GM21825 (cell line): ENCODE measurements at regions not wholly inside any gene's neighbourhood (a gene's known extent, or its start where the extent isn't known, plus 50 kb on each side); places are given as distances from the start of the nearest gene placed in this dataset.
"Not testable (repeated sequence)": the region's sequence is repeated elsewhere in the genome, so short reads cannot be mapped to it uniquely, and the experiment has no call there.

Experiments
- ATAC-seq: cut with Tn5 transposase; IDR thresholded peaks from one replicate; pipeline ENCODE4 v1.9.1; 2021; ENCODE audit warnings: mild to moderate bottlenecking, moderate library complexity; ENCODE audit not compliant: unreplicated experiment

DNA sequence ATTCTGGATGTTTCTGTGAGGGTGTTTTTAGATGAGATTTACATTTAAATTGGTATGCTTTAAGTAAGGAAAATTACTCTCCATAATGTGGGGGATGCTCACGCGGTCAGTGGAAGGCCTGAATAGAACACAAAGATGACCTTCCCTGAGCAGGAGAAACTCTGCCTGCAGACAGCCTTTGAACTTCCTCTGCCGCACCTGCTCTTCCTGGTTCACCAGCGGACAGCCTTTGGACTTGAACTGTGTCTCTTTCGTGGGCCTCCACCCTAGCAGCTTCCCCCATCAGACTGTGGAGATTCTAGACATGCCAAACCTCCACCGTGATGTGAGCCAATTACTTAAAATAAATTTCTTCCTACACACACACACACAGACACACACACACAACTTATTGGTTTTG lies 210.7 kb downstream of the EFCAB11 start:
- no peak for ATAC-seq

DNA sequence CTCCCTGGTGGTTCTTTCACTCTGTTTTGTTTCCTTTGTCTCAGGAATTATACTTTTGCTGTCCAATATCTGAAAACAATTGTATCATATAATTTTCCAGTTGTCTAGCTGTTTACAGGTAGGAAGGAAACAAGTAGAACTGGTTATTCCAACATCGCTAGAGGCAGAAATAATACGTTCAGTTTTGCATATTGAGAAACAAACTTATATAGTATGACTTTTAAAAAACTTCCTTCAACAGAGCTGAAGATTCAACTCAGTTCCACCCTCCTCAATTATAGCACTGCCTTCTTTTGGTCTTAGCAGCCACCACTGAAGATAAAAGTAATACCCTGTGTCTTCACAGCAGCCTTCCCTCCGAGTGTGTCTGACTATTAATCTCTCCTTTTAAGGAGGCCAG lies 214.3 kb downstream of the EFCAB11 start:
- no peak for ATAC-seq

DNA sequence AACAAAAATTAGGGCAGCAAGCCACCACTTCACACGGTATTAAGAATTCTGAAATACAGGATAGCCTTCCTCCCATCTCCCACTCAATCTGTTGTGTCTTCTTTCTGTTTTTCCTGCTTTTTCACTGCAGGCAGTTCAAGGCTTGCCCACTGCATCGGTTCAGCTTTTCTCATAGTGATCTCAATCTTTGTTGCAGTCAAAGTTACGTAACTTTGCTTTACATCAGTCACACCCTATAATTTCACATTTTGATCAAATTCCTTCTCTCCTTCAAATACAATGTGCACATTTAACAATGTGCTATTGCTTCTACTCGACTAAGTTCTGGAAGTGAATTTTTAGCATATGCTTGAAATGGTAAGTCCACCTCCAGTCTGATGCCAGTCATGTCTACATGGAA lies 217.6 kb downstream of the EFCAB11 start:
- ATAC-seq, result no peak

DNA sequence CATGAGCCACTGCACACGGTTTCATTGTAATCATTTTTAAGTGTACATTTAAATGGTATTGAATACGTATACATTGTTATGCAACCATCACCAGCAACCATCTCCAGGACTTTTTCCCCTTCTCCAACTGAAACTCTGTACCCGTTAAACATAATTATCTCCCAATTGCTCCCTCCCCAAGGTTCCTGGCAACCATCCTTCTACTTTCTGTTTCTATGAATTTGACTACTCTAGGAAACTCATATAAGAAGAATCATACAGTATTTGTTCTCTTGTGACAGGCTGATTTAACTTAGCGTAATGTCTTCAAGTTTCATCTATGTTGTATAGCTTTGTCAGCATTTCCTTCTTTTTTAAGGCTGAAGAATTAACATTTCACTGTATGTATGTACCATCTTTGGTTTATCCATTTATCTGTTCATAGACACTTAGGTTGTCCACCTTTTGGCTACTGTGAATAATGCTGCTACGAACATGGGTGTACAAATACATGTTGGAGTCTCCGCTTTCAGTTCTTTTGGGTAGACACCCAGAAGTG lies 223.1 kb downstream of the EFCAB11 start:
- no peak for ATAC-seq

DNA sequence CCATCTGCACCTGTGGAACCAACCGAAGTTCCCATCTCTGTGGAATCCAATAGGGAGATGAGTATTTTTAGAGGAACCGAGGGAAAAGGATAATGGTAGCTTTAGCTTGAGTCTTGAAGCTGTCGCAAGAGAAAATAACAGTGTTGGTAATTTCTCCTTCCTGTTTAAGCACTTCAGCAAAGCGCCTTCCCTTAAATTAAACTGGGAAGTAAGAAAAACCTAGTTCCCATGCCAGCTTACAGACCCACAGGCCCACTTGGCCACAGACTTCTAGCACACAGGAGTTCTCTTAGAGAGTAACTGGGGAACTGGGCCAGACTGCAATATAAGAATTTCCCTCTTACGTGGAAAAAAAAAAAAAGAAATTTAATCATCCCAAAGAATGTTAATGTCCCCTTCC lies 223.8 kb downstream of the EFCAB11 start:
- ATAC-seq, result no peak

DNA sequence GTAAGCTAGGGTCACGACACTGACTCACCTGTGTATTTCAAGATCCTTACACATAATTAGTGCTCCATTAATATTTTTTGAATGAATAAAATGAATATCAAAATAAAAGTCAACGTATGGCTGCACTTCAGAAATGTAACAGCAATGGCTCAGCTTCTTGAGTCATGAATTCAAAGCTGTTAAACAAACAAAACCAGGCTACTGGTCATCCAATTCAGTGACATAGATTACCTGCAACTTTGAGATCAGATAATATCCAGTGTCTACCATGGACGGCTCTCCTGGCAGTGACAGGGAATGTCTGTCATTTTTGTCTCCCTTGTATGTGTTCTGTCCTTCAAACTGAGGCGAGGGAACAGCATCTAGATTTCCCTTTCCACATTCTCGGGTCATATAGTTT lies 225.6 kb downstream of the EFCAB11 start:
- no peak for ATAC-seq

DNA sequence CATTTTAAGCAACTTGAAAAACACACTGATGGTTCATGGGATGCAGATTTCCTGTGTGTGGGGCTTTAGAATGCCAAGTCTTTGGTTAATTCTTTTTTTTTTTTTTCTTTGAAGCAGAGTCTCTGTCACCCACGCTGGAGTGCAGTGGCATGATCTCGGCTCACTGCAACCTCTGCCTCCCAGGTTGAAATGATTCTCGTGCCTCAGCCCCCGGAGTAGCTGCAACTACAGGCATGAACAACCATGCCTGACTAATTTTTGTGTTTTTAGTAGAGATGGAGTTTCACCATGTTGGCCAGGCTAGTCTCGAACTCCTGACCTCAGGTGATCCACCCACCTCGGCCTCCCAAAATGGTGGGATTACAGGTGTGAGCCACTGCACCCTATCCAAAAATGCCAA lies 228.3 kb downstream of the EFCAB11 start:
- not testable (repeated sequence) for ATAC-seq

DNA sequence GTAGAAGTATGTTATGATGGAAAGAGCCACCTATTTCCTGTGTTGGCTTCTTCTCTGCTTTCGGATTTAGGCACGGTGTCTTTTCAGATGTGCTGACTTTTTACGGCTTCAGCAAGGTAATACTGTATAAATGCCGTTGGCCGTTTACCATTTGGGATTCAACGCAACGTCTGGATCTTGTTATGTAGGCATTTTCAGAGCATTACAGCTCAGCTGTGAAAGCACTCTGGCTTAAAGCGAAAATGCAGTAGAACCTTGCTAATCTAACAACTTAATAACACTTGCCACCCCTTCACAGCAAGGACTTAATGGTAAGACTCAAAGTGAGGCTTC lies 229.9 kb downstream of the EFCAB11 start:
- ATAC-seq, result no peak

DNA sequence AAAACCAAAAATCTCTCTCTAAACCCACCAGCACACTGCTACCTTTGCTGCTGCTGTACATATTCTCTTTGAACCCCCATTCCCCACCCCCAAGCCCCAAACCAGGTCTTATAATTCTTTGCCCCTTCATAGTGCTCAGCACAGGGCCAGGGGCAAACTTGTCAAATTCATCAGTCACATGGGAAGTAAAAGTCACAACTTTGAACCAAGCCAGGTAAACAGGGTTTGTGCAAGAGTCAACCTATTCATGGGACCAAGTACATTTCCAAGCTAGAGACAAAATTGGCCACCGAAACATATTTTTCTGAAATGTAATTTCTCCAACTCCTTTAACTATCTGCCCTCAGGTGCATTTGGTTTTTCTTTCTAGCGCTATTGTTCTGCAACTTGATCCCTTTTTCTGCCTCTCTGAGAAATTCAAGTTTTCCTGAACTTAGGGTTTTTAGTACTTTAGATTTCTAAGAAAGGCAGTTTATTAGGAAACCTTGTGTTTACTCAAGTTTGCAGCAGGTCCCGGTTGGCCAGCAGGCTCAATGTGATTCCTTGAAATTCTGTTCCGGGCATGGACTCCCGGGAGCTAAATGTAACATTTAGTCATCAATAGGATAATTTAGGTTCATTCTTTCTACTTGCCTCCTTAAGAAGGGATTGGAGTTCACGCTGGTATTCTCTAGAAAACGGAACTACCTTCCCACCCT lies 230.5 kb downstream of the EFCAB11 start:
- ATAC-seq, result no peak

DNA sequence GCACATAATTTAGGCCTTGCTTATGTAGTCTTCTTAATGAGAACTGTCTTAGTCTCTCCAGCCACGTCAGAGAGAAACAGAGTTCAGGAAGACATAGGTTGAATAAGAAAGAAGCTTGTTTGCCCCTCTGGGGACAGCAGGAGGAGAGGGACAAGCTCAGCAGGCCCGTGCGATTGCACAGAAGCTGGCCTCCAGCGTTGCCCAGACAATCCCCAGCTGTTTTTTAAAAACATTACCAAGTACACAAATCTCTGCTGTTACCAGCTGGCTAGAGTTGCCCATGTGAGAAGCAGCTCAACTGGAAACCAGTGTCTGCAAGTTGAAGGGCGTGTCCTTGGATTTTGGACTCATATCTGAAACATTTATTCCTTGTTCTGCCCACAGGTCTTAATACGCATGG lies 232.6 kb downstream of the EFCAB11 start:
- ATAC-seq, result no peak

DNA sequence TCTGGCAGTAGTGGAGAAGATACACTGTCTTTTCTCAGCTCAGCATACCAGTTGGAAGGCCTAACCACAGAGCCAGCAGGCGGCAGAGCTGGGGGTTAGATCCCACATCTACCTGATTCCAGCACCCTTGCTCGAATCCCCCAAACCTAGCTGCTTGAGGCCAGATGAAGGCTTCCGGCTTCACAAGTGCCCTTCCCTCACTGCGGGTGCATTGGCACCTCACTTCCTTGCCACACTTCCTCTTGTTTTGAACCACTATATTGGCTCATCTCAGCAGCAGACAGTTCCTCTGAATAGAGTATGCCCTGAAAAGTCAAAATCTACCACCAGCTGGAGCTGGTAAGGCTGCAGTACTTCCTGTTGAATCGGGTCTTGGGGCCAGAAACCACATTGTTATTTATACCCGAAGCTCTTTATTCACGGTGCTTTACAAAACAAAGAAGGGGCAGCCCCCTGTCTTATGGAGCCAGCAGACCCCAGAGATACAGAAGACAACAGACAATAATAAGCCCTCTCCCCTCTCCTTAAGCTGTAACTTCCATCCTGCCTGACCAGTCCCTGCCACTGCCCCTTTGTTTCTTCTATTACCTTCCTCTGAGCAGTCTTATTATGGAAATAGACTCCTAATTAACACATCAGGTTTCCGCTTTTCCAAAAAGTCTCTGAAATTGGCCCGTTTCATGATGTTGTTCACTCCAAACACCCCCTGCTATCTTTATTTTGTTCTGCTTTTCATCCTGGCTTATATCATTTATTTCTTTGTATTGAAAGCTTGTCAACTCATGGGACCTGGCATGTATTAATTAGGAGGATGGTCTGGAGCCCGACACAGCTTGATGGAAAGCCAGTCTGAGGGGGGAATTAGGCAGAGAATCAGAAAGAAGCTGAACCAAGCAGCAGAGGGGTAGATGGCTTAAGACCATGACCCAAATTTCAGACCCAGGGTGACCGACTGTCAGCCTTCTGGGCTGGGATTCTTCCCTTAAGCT lies 233.5 kb downstream of the EFCAB11 start:
- peak; percentile 78 for ATAC-seq

DNA sequence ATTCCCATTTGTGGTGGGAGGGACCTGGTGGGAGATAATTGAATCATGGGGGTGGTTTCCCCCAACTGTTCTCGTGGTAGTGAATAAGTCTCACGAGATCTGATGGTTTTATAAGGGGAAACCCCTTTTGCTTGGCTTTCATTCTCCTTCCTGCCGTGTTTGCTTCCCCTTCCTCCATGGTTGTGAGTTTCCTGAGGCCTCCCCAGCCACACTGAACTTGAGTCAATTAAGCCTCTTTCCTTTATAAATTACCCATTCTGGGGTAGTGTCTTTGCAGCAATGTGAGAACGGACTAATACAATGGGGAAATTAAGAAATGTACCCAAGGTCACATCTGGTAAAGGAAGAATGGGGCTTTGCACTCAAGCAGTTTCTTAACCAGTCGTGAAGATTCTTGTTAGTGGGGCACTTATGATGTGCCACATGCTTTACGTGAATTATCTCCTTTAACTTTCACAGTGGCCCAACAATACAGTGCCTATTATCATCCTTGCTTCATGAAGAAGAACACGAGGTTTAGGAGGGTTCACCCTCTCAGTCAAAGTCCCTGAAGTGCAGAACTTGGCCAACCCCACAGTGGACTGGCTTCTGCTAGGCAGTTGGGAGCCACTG lies 234.3 kb downstream of the EFCAB11 start:
- ATAC-seq, result no peak

DNA sequence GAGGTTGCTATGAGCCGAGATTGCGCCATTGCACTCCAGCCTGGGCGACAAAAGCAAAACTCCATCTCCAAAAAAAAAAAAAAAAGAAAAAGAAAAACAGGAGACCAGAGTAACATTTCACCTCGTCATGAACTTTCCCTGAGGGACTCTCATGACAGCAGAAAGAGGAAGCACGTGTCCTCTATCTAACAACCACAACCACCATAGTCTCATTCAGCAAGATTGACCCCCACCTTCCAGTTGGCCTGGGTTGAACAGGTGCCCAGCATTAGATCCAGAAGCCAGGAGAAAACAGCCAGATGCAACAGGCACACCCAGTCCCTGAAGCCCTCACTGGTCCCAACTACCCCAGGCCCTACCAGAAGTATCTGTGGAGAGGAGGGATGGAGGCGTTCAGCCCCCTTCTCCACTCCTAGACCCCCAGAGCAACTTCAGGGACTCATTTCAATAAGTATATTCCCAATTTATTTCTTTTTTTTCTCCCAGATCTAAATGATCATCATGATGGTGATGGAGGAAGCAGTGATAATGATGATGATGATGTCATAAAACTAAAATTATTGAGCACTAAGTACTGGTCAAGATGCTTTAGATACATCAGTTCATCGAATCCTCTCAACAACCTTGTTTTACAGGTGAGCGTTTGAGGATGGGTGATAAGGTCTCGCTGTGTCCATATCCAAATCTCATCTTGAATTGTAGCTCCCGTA lies 235.0 kb downstream of the EFCAB11 start:
- no peak for ATAC-seq

DNA sequence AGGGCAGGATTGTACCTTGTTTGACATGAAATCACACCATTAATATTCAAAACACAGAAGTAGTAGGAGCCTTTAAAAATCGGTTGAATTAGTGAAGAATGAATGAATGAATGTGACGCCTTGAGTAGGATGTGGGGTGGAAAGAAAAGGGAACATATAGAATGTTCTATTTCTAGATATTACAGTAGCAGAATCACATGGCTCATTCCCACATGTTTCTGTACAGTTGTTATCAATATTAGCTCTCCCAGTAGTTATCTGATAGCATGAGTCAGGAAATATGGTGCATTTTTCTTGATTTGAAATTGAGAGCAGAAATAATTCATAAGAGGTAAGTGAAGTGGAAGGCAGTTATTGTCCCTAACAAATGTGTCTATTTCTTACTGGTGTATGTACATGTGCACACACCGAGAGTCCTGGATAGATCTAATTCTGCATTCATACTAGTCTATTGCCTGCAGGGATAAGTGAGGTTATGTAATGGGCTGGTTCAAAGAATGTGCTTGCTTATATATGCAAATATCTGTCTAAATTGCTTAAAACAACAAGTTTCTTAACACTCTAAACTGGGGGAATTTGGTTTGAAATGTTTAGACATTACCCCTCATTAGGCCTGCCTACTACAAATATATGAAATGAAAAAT lies 245.4 kb downstream of the EFCAB11 start:
- ATAC-seq, result no peak

DNA sequence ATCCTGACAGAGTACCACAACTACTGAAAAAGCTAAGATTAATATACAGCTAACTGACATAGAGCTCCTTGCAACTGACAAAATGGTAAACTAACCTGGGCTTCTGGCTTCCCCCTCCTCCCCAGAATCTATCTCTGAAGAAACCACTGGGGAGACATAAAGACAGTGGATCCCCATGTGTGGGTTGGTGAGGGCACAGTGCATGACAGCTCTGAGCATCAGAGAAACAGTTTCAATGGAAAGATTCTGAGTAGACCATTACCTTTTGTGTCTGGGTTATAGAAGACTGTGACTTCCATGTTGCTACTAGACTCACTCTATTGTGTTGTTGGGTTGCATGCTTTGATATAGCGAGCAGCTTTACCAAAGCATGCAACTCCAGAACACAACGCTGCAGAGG lies 247.4 kb downstream of the EFCAB11 start:
- ATAC-seq, result no peak

DNA sequence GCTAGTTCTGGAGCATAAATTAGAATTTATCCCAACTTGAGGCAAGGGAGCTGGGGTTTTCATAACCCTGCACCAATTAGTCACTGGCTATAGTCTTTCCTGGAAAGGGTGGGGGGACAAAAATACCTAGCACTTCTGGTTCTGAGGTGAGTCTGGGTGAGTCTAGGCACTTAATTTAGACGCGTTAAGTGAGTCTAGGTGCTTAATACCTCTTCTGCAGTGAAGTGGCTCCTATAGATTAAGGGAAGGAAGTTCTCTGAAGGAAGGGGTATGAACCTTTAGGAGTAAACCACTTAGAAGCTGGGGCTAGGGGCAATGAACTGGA lies 251.7 kb downstream of the EFCAB11 start:
- ATAC-seq, result no peak

DNA sequence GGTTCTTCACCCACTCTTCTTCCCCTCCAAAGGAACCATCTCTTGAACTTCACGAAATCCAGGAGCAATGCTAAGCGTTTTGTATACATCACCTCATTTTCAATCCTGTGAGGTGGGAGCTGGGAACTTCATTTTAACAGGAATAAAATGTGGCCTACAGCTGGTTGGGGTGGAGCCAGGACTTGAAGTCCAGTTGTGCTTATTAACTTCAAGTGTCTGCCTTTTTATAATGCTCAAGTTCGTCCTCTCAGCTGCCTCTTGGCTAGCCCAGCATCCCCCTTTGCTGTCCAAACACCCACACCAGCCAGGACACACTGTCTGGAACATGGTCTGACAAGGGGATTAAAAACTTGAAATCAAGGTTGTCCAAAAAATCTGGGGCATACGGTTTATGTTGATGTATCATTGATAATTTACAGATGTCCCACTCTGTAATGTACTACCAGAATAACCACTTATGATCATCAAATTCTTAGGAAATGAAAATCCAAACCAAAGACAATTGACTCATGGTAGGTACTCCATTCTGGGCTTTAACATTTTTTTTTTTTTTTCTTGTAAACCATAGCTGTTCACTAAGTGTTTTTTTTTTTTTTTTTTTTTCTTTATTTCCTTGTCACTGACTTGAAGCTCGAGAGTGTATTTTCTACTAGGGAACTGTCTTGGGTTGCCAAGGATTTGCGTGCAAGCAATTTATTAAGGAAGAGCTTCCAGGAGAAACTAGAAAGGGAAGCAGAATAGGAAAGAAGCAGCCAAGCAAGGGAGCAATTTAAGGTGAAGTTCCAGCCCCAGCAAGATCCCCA lies 252.3 kb downstream of the EFCAB11 start:
- no peak for ATAC-seq

DNA sequence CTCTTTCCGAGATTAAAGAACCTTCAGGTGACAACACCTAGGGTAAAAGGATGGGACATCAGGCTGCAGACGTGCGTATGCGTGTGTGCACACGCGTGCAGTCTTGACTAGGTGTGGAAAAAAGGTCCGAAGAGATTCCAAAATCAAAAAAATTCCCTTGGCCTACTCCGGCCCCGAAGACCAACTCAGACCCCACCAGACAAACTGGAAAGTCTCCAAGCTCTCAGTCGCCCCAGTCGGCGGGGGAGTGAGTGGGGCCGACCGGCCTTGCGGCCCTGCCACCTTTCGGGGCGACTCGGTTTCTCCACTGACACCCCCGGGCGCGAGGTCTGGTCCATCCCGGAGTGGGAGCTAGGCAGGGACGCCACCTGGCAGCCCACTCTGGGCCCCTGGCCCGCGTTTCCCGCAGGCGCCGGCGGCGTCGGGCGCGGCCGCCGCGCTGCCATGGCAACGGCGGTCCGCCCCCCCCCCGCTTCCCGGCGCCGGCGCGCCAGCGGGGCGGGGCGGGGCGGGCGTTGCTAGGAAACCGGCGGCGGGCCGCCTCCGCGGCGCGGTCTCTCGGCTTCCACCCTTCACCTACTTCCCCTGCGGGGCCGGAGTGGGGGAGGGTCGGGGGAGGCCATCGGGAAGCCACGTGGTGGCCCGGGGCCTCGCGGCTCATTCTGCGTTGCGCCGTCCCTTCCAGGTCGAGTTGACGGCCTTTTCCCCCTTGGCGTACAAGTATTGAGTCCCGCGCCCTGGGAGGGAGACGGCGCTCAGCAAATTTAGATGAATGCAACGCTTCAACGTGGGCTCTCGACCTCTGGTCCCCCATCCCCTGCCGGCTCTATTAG lies 253.1 kb downstream of the EFCAB11 start:
- peak; percentile 84 for ATAC-seq

DNA sequence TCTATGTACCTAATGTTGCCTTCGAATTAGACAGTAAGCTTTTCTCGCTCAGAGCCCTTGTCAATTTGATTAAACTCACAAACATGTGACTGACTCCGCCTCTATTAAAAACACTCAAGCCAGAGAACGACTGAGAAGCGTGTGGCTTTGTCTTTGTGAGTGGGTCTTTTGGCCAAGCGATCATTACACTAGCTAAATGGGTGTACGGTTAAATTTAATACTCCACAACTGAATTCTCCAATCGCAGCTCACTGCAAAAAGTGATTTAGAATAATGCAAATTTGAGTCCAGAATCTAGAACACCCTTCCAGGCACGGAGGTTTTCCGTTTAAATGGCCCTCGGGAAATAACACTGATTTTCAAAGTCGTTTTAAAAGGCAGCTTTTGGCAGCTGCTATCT lies 253.7 kb downstream of the EFCAB11 start:
- ATAC-seq, result no peak
